Stimulated activated naive CD8-positive, alpha-beta T cell treated with anti-CD3 and anti-CD28 coated beads, Interleukin-15, amount 100 ng/mL, for 72 hours (primary cell): ENCODE measurements at regions not wholly inside any gene's neighbourhood (a gene's known extent, or its start where the extent isn't known, plus 50 kb on each side); places are given as distances from the start of the nearest gene placed in this dataset.

Experiments used
- ATAC-seq: fragments of 150-1000 bp; cut with Tn5 transposase; 2 replicates; pipeline ENCODE4 v1.10.0; 2021; ENCODE audit warnings: mild to moderate bottlenecking, moderate library complexity
- DNase-seq, 2 donors: peaks; one replicate each; pipeline ENCODE4 v3.0.0; 2021 to 2022
- H3K27ac Mint-ChIP-seq, 2 donors: one replicate each; pipeline ENCODE4 v1.8.0; 2022; ENCODE audit warnings: mild to moderate bottlenecking in 2 of 2, mixed read lengths in 2 of 2, moderate library complexity in 2 of 2
- H3K27me3 Mint-ChIP-seq: one replicate; pipeline ENCODE4 v1.8.0; 2022; ENCODE audit warnings: mixed read lengths
- H3K4me1 Mint-ChIP-seq: one replicate; pipeline ENCODE4 v1.8.0; 2022; ENCODE audit warnings: mild to moderate bottlenecking, mixed read lengths
- H3K4me3 Mint-ChIP-seq, 2 donors: one replicate each; pipeline ENCODE4 v1.8.0; 2022; ENCODE audit warnings: mild to moderate bottlenecking in 2 of 2, mixed read lengths in 2 of 2, moderate library complexity in 1 of 2
- H3K9me3 Mint-ChIP-seq, 2 donors: one replicate each; pipeline ENCODE4 v1.8.0; 2022; ENCODE audit warnings: mixed read lengths in 2 of 2

GRCh38 chr18:68548904-68549870 is 165.7 kb downstream of the TMX3 start:
- H3K4me3 Mint-ChIP-seq: no peak overlapping the region
- DNase-seq: no peak

GRCh38 chr18:68543344-68543743 is 171.6 kb downstream of the TMX3 start:
- no peaks in the 10 kb centered on the region for H3K4me1 Mint-ChIP-seq
- ATAC-seq (no peak), DNase-seq (no peak)
- no peak overlapping the region for H3K27ac Mint-ChIP-seq
- no peak overlapping the region for H3K4me3 Mint-ChIP-seq
- no peaks in the 10 kb centered on the region for H3K27me3 Mint-ChIP-seq
- H3K9me3 Mint-ChIP-seq: no peaks in the 10 kb centered on the region

More at GRCh38 chr18:68548904-68549870, 165.7 kb downstream of the TMX3 start:
- H3K27ac Mint-ChIP-seq: no peak overlapping the region
- no peak for ATAC-seq
- no peaks in the 10 kb centered on the region for H3K9me3 Mint-ChIP-seq
- H3K4me1 Mint-ChIP-seq: no peaks in the 10 kb centered on the region
- H3K27me3 Mint-ChIP-seq: no peaks in the 10 kb centered on the region

- Mint-ChIP-seq H3K4me3 (no peak overlapping the region), H3K4me1 (no peaks in the 10 kb centered on the region), H3K27ac (no peak overlapping the region), H3K27me3 (no peaks in the 10 kb centered on the region), H3K9me3 (no peaks in the 10 kb centered on the region)
- DNase-seq (no peak), ATAC-seq (no peak)
Measured at GRCh38 chr18:68542846-68543245, 172.1 kb downstream of the TMX3 start.

GRCh38 chr18:68533641-68534040 is 181.3 kb downstream of the TMX3 start:
- Mint-ChIP-seq H3K27me3 (no peaks in the 10 kb centered on the region), H3K27ac (no peak overlapping the region)

GRCh38 chr18:68532328-68532885 is 182.5 kb downstream of the TMX3 start:
- Mint-ChIP-seq H3K9me3 (no peaks in the 10 kb centered on the region), H3K4me3 (no peak overlapping the region), H3K27me3 (no peaks in the 10 kb centered on the region), H3K27ac (peak overlapping the region in 1 of 2 donors; percentile 11), H3K4me1 (no peaks in the 10 kb centered on the region)
- no peak for ATAC-seq
- DNase-seq: no peak

More at GRCh38 chr18:68533641-68534040, 181.3 kb downstream of the TMX3 start:
- no peak for DNase-seq
- Mint-ChIP-seq H3K4me3 (no peak overlapping the region), H3K9me3 (no peaks in the 10 kb centered on the region), H3K4me1 (no peaks in the 10 kb centered on the region)
- no peak for ATAC-seq

- no peaks in the 10 kb centered on the region for H3K9me3 Mint-ChIP-seq
- no peak for DNase-seq
- ATAC-seq: no peak
- peaks cover 13% of the 10 kb centered on the region for H3K27me3 Mint-ChIP-seq
- no peak overlapping the region for H3K27ac Mint-ChIP-seq
- no peak overlapping the region for H3K4me3 Mint-ChIP-seq
- H3K4me1 Mint-ChIP-seq: no peaks in the 10 kb centered on the region
Measured at GRCh38 chr18:68525091-68525490, 189.8 kb downstream of the TMX3 start.

GRCh38 chr18:68520406-68521075 is 194.4 kb downstream of the TMX3 start:
- H3K27me3 Mint-ChIP-seq: peaks cover 13% of the 10 kb centered on the region
- no peaks in the 10 kb centered on the region for H3K4me1 Mint-ChIP-seq
- ATAC-seq: no peak
- H3K27ac Mint-ChIP-seq: no peak overlapping the region
- no peaks in the 10 kb centered on the region for H3K9me3 Mint-ChIP-seq
- DNase-seq: no peak
- no peak overlapping the region for H3K4me3 Mint-ChIP-seq

GRCh38 chr18:68519336-68519735 is 195.6 kb downstream of the TMX3 start:
- no peak overlapping the region for H3K4me3 Mint-ChIP-seq
- no peak overlapping the region for H3K27ac Mint-ChIP-seq
- no peak for DNase-seq
- H3K27me3 Mint-ChIP-seq: peaks cover 13% of the 10 kb centered on the region
- no peaks in the 10 kb centered on the region for H3K9me3 Mint-ChIP-seq
- ATAC-seq: no peak
- H3K4me1 Mint-ChIP-seq: no peaks in the 10 kb centered on the region

- no peaks in the 10 kb centered on the region for H3K4me1 Mint-ChIP-seq
- H3K9me3 Mint-ChIP-seq: peaks cover 0 to 5% of the 10 kb centered on the region in 2 donors
- no peak for DNase-seq
- no peak overlapping the region for H3K4me3 Mint-ChIP-seq
- H3K27ac Mint-ChIP-seq: no peak overlapping the region
- ATAC-seq: no peak
- H3K27me3 Mint-ChIP-seq: no peaks in the 10 kb centered on the region
Measured at GRCh38 chr18:68509902-68510301, 205.0 kb downstream of the TMX3 start.

- Mint-ChIP-seq H3K27ac (no peak overlapping the region), H3K27me3 (peaks cover 5% of the 10 kb centered on the region), H3K4me1 (no peaks in the 10 kb centered on the region), H3K9me3 (peaks cover 0 to 3% of the 10 kb centered on the region in 2 donors), H3K4me3 (no peak overlapping the region)
- DNase-seq: no peak
- no peak for ATAC-seq
Measured at GRCh38 chr18:68507781-68508180, 207.1 kb downstream of the TMX3 start.

GRCh38 chr18:68505178-68505574 is 209.7 kb downstream of the TMX3 start:
- ATAC-seq: no peak
- H3K27ac Mint-ChIP-seq: no peak overlapping the region

GRCh38 chr18:68504441-68505177 is 210.3 kb downstream of the TMX3 start:
- DNase-seq (no peak), ATAC-seq (no peak)
- no peaks in the 10 kb centered on the region for H3K4me1 Mint-ChIP-seq
- no peaks in the 10 kb centered on the region for H3K9me3 Mint-ChIP-seq
- H3K4me3 Mint-ChIP-seq: no peak overlapping the region
- peaks cover 5% of the 10 kb centered on the region for H3K27me3 Mint-ChIP-seq
- H3K27ac Mint-ChIP-seq: no peak overlapping the region

More at GRCh38 chr18:68505178-68505574, 209.7 kb downstream of the TMX3 start:
- Mint-ChIP-seq H3K27me3 (peaks cover 5% of the 10 kb centered on the region), H3K9me3 (no peaks in the 10 kb centered on the region), H3K4me3 (no peak overlapping the region), H3K4me1 (no peaks in the 10 kb centered on the region)
- DNase-seq: no peak

- Mint-ChIP-seq H3K4me1 (no peaks in the 10 kb centered on the region), H3K27ac (no peak overlapping the region), H3K4me3 (no peak overlapping the region), H3K27me3 (peaks cover 5% of the 10 kb centered on the region), H3K9me3 (no peaks in the 10 kb centered on the region)
- DNase-seq (no peak), ATAC-seq (no peak)
Measured at GRCh38 chr18:68500556-68500955, 214.4 kb downstream of the TMX3 start.

- no peak for ATAC-seq
- peaks cover 3% of the 10 kb centered on the region for H3K27me3 Mint-ChIP-seq
- no peaks in the 10 kb centered on the region for H3K4me1 Mint-ChIP-seq
- no peaks in the 10 kb centered on the region for H3K9me3 Mint-ChIP-seq
- H3K4me3 Mint-ChIP-seq: no peak overlapping the region
- DNase-seq: no peak
- H3K27ac Mint-ChIP-seq: no peak overlapping the region
Measured at GRCh38 chr18:68499141-68499540, 215.8 kb downstream of the TMX3 start.

- DNase-seq: no peak
- Mint-ChIP-seq H3K9me3 (no peaks in the 10 kb centered on the region), H3K27me3 (no peaks in the 10 kb centered on the region), H3K4me1 (no peaks in the 10 kb centered on the region), H3K4me3 (no peak overlapping the region), H3K27ac (no peak overlapping the region)
- ATAC-seq: no peak
Measured at GRCh38 chr18:68498636-68499035, 216.3 kb downstream of the TMX3 start.
